ENCODE measurements at regions not wholly inside any gene's neighbourhood (a gene's known extent, or its start where the extent isn't known, plus 50 kb on each side); places are given as distances from the start of the nearest gene placed in this dataset.

GRCh38 chr20:39795401-39796272 is 833.5 kb downstream of the DHX35 start (continued):
- TF ChIP-seq ZNF462 (CRISPR knock-in tag; IDR thresholded peaks at IDR 0.05): no peak
- TF ChIP-seq REST (IDR thresholded peaks at IDR 0.05; ENCODE audit: unreplicated experiment): no peak
- TF ChIP-seq POLR2AphosphoS5 (IDR thresholded peaks at IDR 0.05; ENCODE audit: low read depth): no peak
- no peak for TF ChIP-seq NANOG (IDR thresholded peaks at IDR 0.05; ENCODE audit: borderline replicate concordance)
- no peak for TF ChIP-seq ZNF331 (CRISPR knock-in tag; IDR thresholded peaks at IDR 0.05; ENCODE audit: low read depth)
- no peak for TF ChIP-seq EZH2 (IDR thresholded peaks at IDR 0.05; ENCODE audit: low read depth, unreplicated experiment)
- no peak for TF ChIP-seq CREB1 (CRISPR knock-in tag; IDR thresholded peaks at IDR 0.05; ENCODE audit: low read depth)
- no peak for TF ChIP-seq EZH2phosphoT487 (IDR thresholded peaks at IDR 0.05; ENCODE audit: unreplicated experiment)
- TF ChIP-seq STAT1 (IDR thresholded peaks at IDR 0.05; ENCODE audit: unreplicated experiment): no peak
- TF ChIP-seq ZNF114 (CRISPR knock-in tag; IDR thresholded peaks at IDR 0.05): no peak
- no peak for TF ChIP-seq JUNB (IDR thresholded peaks at IDR 0.05; ENCODE audit: unreplicated experiment)
